HG03135 (cell line): ENCODE measurements at regions not wholly inside any gene's neighbourhood (a gene's known extent, or its start where the extent isn't known, plus 50 kb on each side); places are given as distances from the start of the nearest gene placed in this dataset.
"Not testable (repeated sequence)": the region's sequence is repeated elsewhere in the genome, so short reads cannot be mapped to it uniquely, and the experiment has no call there.

Experiments
- ATAC-seq: cut with Tn5 transposase; IDR thresholded peaks from one replicate; pipeline ENCODE4 v1.9.1; 2021; ENCODE audit warnings: mild to moderate bottlenecking, moderate library complexity; ENCODE audit not compliant: unreplicated experiment

GRCh38 chr3:15982667-15983196 lies 185.0 kb upstream of the ANKRD28 start:
- no peak for ATAC-seq

GRCh38 chr3:15983232-15983631 lies 185.5 kb upstream of the ANKRD28 start:
- ATAC-seq: no peak

- no peak for ATAC-seq
Measured at GRCh38 chr3:15983693-15984092, 185.9 kb upstream of the ANKRD28 start.

GRCh38 chr3:15989419-15989818 lies 185.1 kb upstream of the GALNT15 start:
- ATAC-seq: no peak

- not testable (repeated sequence) for ATAC-seq
Measured at GRCh38 chr3:15993660-15994059, 180.8 kb upstream of the GALNT15 start.

GRCh38 chr3:15996496-15996895 lies 178.0 kb upstream of the GALNT15 start:
- ATAC-seq: not testable (repeated sequence)

GRCh38 chr3:15997274-15997943 lies 177.1 kb upstream of the GALNT15 start:
- no peak for ATAC-seq

GRCh38 chr3:15998911-15999310 lies 175.6 kb upstream of the GALNT15 start:
- no peak for ATAC-seq

GRCh38 chr3:16004812-16005211 lies 169.7 kb upstream of the GALNT15 start:
- no peak for ATAC-seq

GRCh38 chr3:16011376-16011775 lies 163.1 kb upstream of the GALNT15 start:
- no peak for ATAC-seq

GRCh38 chr3:16012086-16012485 lies 162.4 kb upstream of the GALNT15 start:
- ATAC-seq: no peak

- ATAC-seq: no peak
Measured at GRCh38 chr3:16013568-16013967, 160.9 kb upstream of the GALNT15 start.

GRCh38 chr3:16021801-16022200 lies 152.7 kb upstream of the GALNT15 start:
- not testable (repeated sequence) for ATAC-seq

GRCh38 chr3:16023881-16024280 lies 150.6 kb upstream of the GALNT15 start:
- not testable (repeated sequence) for ATAC-seq

GRCh38 chr3:16024548-16024947 lies 149.9 kb upstream of the GALNT15 start:
- no peak for ATAC-seq

GRCh38 chr3:16026753-16027152 lies 147.7 kb upstream of the GALNT15 start:
- ATAC-seq: no peak

GRCh38 chr3:16028604-16029003 lies 145.9 kb upstream of the GALNT15 start:
- no peak for ATAC-seq

- no peak for ATAC-seq
Measured at GRCh38 chr3:16030342-16030741, 144.1 kb upstream of the GALNT15 start.

- no peak for ATAC-seq
Measured at GRCh38 chr3:16031434-16031833, 143.0 kb upstream of the GALNT15 start.

- ATAC-seq: no peak
Measured at GRCh38 chr3:16033889-16034687, 140.4 kb upstream of the GALNT15 start.

GRCh38 chr3:16040991-16041390 lies 133.5 kb upstream of the GALNT15 start:
- ATAC-seq: no peak
